GM18951 (cell line): ENCODE measurements at regions not wholly inside any gene's neighbourhood (a gene's known extent, or its start where the extent isn't known, plus 50 kb on each side); places are given as distances from the start of the nearest gene placed in this dataset.

Experiments used
- POLR2A ChIP-seq: IDR thresholded peaks from 4 replicates; pipeline ENCODE4 v1.6.1; 2011; ENCODE audit warnings: mild to moderate bottlenecking; ENCODE audit not compliant: insufficient read length, insufficient read depth; ENCODE audit errors: extremely low read depth
- in situ Hi-C: fragments of 300-500 bp; cut with MboI; formaldehyde crosslinking; loops from one replicate; pipeline ENCODE4 v1.12.0; 2022; ENCODE audit warnings: low sequenced_read_pairs, mixed read lengths, inconsistent platforms; ENCODE audit not compliant: unreplicated experiment

GRCh38 chr14:58717813-58718212 lies 80.1 kb downstream of the DACT1 start:
- TF ChIP-seq POLR2A, result no peak
- in situ Hi-C loops, result no loop called here

GRCh38 chr14:58718226-58719205 lies 80.8 kb downstream of the DACT1 start:
- no peak for TF ChIP-seq POLR2A
- in situ Hi-C loops, result no loop called here

GRCh38 chr14:58721723-58722122 lies 84.0 kb downstream of the DACT1 start:
- TF ChIP-seq POLR2A, result no peak
- in situ Hi-C loops, result no loop called here

GRCh38 chr14:58722441-58722840 lies 84.7 kb downstream of the DACT1 start:
- no peak for TF ChIP-seq POLR2A
- in situ Hi-C loops, result no loop called here

- in situ Hi-C loops, result no loop called here
- TF ChIP-seq POLR2A, result no peak
Observed at GRCh38 chr14:58724206-58724605, 86.4 kb downstream of the DACT1 start.

GRCh38 chr14:58724702-58725101 lies 86.9 kb downstream of the DACT1 start:
- TF ChIP-seq POLR2A, result no peak
- in situ Hi-C loops, result no loop called here

- TF ChIP-seq POLR2A, result no peak
- in situ Hi-C loops, result no loop called here
Observed at GRCh38 chr14:58725226-58725625, 87.5 kb downstream of the DACT1 start.

- TF ChIP-seq POLR2A, result no peak
- in situ Hi-C loops, result no loop called here
Observed at GRCh38 chr14:58725871-58726270, 88.1 kb downstream of the DACT1 start.

- no peak for TF ChIP-seq POLR2A
- in situ Hi-C loops, result no loop called here
Observed at GRCh38 chr14:58730792-58731464, 93.2 kb downstream of the DACT1 start.

GRCh38 chr14:58731465-58732293 lies 93.9 kb downstream of the DACT1 start:
- no peak for TF ChIP-seq POLR2A
- in situ Hi-C loops, result no loop called here

GRCh38 chr14:58732387-58732786 lies 94.6 kb downstream of the DACT1 start:
- no peak for TF ChIP-seq POLR2A
- in situ Hi-C loops, result no loop called here

- in situ Hi-C loops, result no loop called here
- no peak for TF ChIP-seq POLR2A
Observed at GRCh38 chr14:58733451-58734208, 95.9 kb downstream of the DACT1 start.
